Heart right ventricle (tissue), 16 donors: ENCODE measurements at regions not wholly inside any gene's neighbourhood (a gene's known extent, or its start where the extent isn't known, plus 50 kb on each side); places are given as distances from the start of the nearest gene placed in this dataset.

Experiments
- ATAC-seq, 8 donors: fragments of 200-7000 bp; cut with Tn5 transposase; one replicate each; pipeline ENCODE4 v1.9.1; 2020; ENCODE audit warnings: mild to moderate bottlenecking in 8 of 8, moderate library complexity in 8 of 8, moderate number of reproducible peaks in 1 of 8
- DNase-seq, 2 donors: peaks; one replicate each; pipeline ENCODE4 v3.0.0-alpha.2; 2020
- H3K27ac ChIP-seq, 10 donors: fragments of 200-600 bp; sonication (generic) in 2 of 10; one replicate each; pipeline versions ENCODE4 v1.5.0 to v1.8.0; 2020 to 2022; ENCODE audit warnings: mild to moderate bottlenecking in 3 of 10
- H3K27me3 ChIP-seq, 7 donors: fragments of 200-600 bp; one replicate each; pipeline ENCODE4 v1.8.0; 2021 to 2022; ENCODE audit warnings: mild to moderate bottlenecking in 2 of 7
- H3K36me3 ChIP-seq, 9 donors: fragments of 200-600 bp; sonication (generic) in 1 of 9; one replicate each; pipeline versions ENCODE4 v1.5.0 to v1.8.0; 2020 to 2022; ENCODE audit warnings: mild to moderate bottlenecking in 2 of 9
- H3K4me1 ChIP-seq, 9 donors: fragments of 200-600 bp; sonication (generic) in 1 of 9; one replicate each; pipeline versions ENCODE4 v1.5.0 to v1.8.0; 2020 to 2022; ENCODE audit warnings: mild to moderate bottlenecking in 4 of 9
- H3K4me3 ChIP-seq, 10 donors: fragments of 200-600 bp; sonication (generic) in 2 of 10; one replicate each; pipeline versions ENCODE4 v1.5.0 to v1.8.0; 2020 to 2022; ENCODE audit warnings: mild to moderate bottlenecking in 7 of 10, moderate library complexity in 2 of 10
- H3K9me3 ChIP-seq, 11 donors: fragments of 200-600 bp in 10 of 11; sonication (generic) in 2 of 11; one replicate each; pipeline versions ENCODE4 v1.5.0 to v1.8.0; 2013 to 2022; ENCODE audit warnings: mild to moderate bottlenecking in 2 of 11, control low read depth in 1 of 11, moderate library complexity in 1 of 11
- CTCF ChIP-seq, 9 donors: fragments of 200-600 bp; sonication (generic) in 2 of 9; IDR thresholded peaks; one replicate each; pipeline versions ENCODE4 v1.5.0 to v1.8.0; 2021 to 2022; ENCODE audit warnings: antibody characterized with exemption in 9 of 9, mild to moderate bottlenecking in 5 of 9, moderate library complexity in 1 of 9
- WGBS, 2 donors: extraction: QIAGEN DNeasy Blood & Tissue Kit; methylation state at CpG; one replicate each; pipeline ENCODE4 v1.1.7; 2013; ENCODE audit warnings: inconsistent platforms in 1 of 2; 5-methylcytosine and 5-hydroxymethylcytosine counted together
- intact Hi-C, 10 donors: fragments of 100-400 bp; cut with DNase I; formaldehyde crosslinking; loops; one replicate each; pipeline versions ENCODE4 v1.11.1 to v1.14.2; 2022
- donor health status: Arrhythmogenic right ventricular cardiomyopathy.
- donor health status: ischemic (EF 13 %, LVEDD 7.1; RV severe dilation, severe dysfunction).
- donor health status: healthy with polysubstance abuse.
- donor health status: DM: no; HTN: yes; CAD: no.
- donor health status: DM: no; HTN: no; CAD: no.
- donor health status: ischemic (EF 25% LVEDD 6.9; RV normal size, moderate dysfunction).
- donor health status: ischemic (EF 25% LVEDD 5.7; RV mildly dilated, moderate dysfunction).
- donor health status: healthy.
- donor health status: DM: yes; HTN: yes; CAD: no.
- donor health status: Ischemic cardiomyopathy.
- donor health status: ischemic (EF 35%, LVEDD 5.7; RV mildly dilated, moderate dysfunction).
- donor health status: nonischemic (EF 11% LVEDD 7.7; RV severe dilation, severe dysfunction).
- donor health status: DM: yes; HTN: yes; CAD: no.
- donor health status: PGD.
- donor health status: ischemic (EF 29% LVEDD 5.4; RV normal size, mild dysfunction).
- donor health status: nonischemic (EF 23%, LVEDD 6.1; RV moderate dilation, normal function).

GRCh38 chr14:86179980-86180379 lies 650.0 kb downstream of the FLRT2 start:
- H3K27me3 ChIP-seq, result no peaks in the 10 kb centered on the region
- ATAC-seq (no peak), DNase-seq (no peak)
- no peak overlapping the region for H3K4me3 ChIP-seq
- no peak overlapping the region for H3K27ac ChIP-seq
- no peaks in the 10 kb centered on the region for H3K4me1 ChIP-seq
- WGBS, 2 donors, result 86 to 87% methylated on average over 6 of the region's 6 CpGs
- intact Hi-C loops, result no loop called here
- no peak for TF ChIP-seq CTCF (IDR thresholded peaks at IDR 0.05)
- peaks cover 0 to under 1% (median 0%) of the 10 kb centered on the region in 11 donors for H3K9me3 ChIP-seq
- no peaks in the 10 kb centered on the region for H3K36me3 ChIP-seq

- TF ChIP-seq CTCF (IDR thresholded peaks at IDR 0.05), result no peak
- DNase-seq (no peak), ATAC-seq (no peak)
- intact Hi-C loops, result no loop called here
- H3K4me1 ChIP-seq, result no peaks in the 10 kb centered on the region
- H3K27me3 ChIP-seq, result no peaks in the 10 kb centered on the region
- peaks cover 0 to 5% (median 0%) of the 10 kb centered on the region in 11 donors for H3K9me3 ChIP-seq
- H3K4me3 ChIP-seq, result no peak overlapping the region
- no peak overlapping the region for H3K27ac ChIP-seq
- WGBS, 2 donors, result 80 to 83% methylated on average over 7 of the region's 7 CpGs
- no peaks in the 10 kb centered on the region for H3K36me3 ChIP-seq
These were observed 638.4 kb downstream of the FLRT2 start for GRCh38 chr14:86168371-86168770.

- H3K27ac ChIP-seq, result no peak overlapping the region
- peaks cover 0 to 5% (median 0%) of the 10 kb centered on the region in 11 donors for H3K9me3 ChIP-seq
- intact Hi-C loops, result no loop called here
- H3K36me3 ChIP-seq, result no peaks in the 10 kb centered on the region
- H3K4me3 ChIP-seq, result no peak overlapping the region
- H3K27me3 ChIP-seq, result no peaks in the 10 kb centered on the region
- DNase-seq (no peak), ATAC-seq (no peak)
- no peak for TF ChIP-seq CTCF (IDR thresholded peaks at IDR 0.05)
- H3K4me1 ChIP-seq, result no peaks in the 10 kb centered on the region
- WGBS, 2 donors, result 69 to 76% methylated on average over 2 of the region's 2 CpGs
These were observed 636.6 kb downstream of the FLRT2 start for GRCh38 chr14:86166541-86166940.

GRCh38 chr14:86153480-86153879 lies 623.5 kb downstream of the FLRT2 start:
- DNase-seq (no peak), ATAC-seq (no peak)
- no peaks in the 10 kb centered on the region for H3K36me3 ChIP-seq
- TF ChIP-seq CTCF (IDR thresholded peaks at IDR 0.05), result no peak
- H3K27ac ChIP-seq, result no peak overlapping the region
- H3K4me3 ChIP-seq, result no peak overlapping the region
- intact Hi-C loops, result no loop called here
- H3K27me3 ChIP-seq, result no peaks in the 10 kb centered on the region
- no peaks in the 10 kb centered on the region for H3K9me3 ChIP-seq
- no peaks in the 10 kb centered on the region for H3K4me1 ChIP-seq

GRCh38 chr14:86143248-86143647 lies 613.3 kb downstream of the FLRT2 start:
- intact Hi-C loops, result no loop called here
- Histone ChIP-seq H3K9me3 (peaks cover 0 to 8% (median 0%) of the 10 kb centered on the region in 11 donors), H3K4me1 (no peaks in the 10 kb centered on the region), H3K4me3 (no peak overlapping the region), H3K27ac (no peak overlapping the region), H3K27me3 (no peaks in the 10 kb centered on the region), H3K36me3 (no peaks in the 10 kb centered on the region)
- ATAC-seq (no peak), DNase-seq (no peak)
- WGBS, 2 donors, result 65 to 72% methylated on average over 1 of the region's 1 CpG
- no peak for TF ChIP-seq CTCF (IDR thresholded peaks at IDR 0.05)
